ENCODE measurements at regions not wholly inside any gene's neighbourhood (a gene's known extent, or its start where the extent isn't known, plus 50 kb on each side); places are given as distances from the start of the nearest gene placed in this dataset.
"Not testable (repeated sequence)": the region's sequence is repeated elsewhere in the genome, so short reads cannot be mapped to it uniquely, and the experiment has no call there.

GRCh38 chr6:72571993-72572392 is 49.9 kb upstream of the KCNQ5 start:
- in situ Hi-C loops (cut with HindIII; ENCODE audit: low pct_unique_long_range_greater_than_20kb, low sequenced_read_pairs); DNase-seq (ENCODE audit: low read depth, low spot score): not testable (repeated sequence)
